ENCODE measurements at regions not wholly inside any gene's neighbourhood (a gene's known extent, or its start where the extent isn't known, plus 50 kb on each side); places are given as distances from the start of the nearest gene placed in this dataset.

GRCh38 chr14:25551674-25552073, 501.7 kb upstream of the STXBP6 start:
- FAIRE-seq (no peak), DNase-seq (no peak)
- Histone ChIP-seq H3K27ac (ENCODE audit: low read depth in 2 of 2, low read length in 2 of 2) (no peak overlapping the region), H3K4me1 (ENCODE audit: control insufficient read depth in 2 of 3, insufficient read depth in 2 of 3, low read depth in 1 of 3, low read length in 3 of 3) (no peaks in the 10 kb centered on the region), H3K9me3 (ENCODE audit: control insufficient read depth in 2 of 3, insufficient read depth in 1 of 3, low read length in 3 of 3) (no peaks in the 10 kb centered on the region), H3K4me3 (ENCODE audit: low read length in 3 of 3) (no peak overlapping the region), H3K27me3 (ENCODE audit: control insufficient read depth, insufficient read depth, low read length) (no peaks in the 10 kb centered on the region), H3K9ac (ENCODE audit: low read length in 3 of 3) (no peak overlapping the region), H3K36me3 (ENCODE audit: control insufficient read depth in 2 of 3, insufficient read depth in 3 of 3, low read length in 3 of 3) (no peaks in the 10 kb centered on the region)
- TF ChIP-seq CTCF (IDR thresholded peaks at IDR 0.05; ENCODE audit: borderline replicate concordance, extremely low read depth, insufficient read depth) = no peak
- intact Hi-C loops (cut with DNase I) = no loop called here

- Histone ChIP-seq H3K4me3 (ENCODE audit: low read length in 3 of 3) (no peak overlapping the region), H3K36me3 (ENCODE audit: control insufficient read depth in 2 of 3, insufficient read depth in 3 of 3, low read length in 3 of 3) (no peaks in the 10 kb centered on the region), H3K27me3 (ENCODE audit: control insufficient read depth, insufficient read depth, low read length) (no peaks in the 10 kb centered on the region), H3K9ac (ENCODE audit: low read length in 3 of 3) (no peak overlapping the region), H3K9me3 (ENCODE audit: control insufficient read depth in 2 of 3, insufficient read depth in 1 of 3, low read length in 3 of 3) (no peaks in the 10 kb centered on the region), H3K4me1 (ENCODE audit: control insufficient read depth in 2 of 3, insufficient read depth in 2 of 3, low read depth in 1 of 3, low read length in 3 of 3) (no peaks in the 10 kb centered on the region), H3K27ac (ENCODE audit: low read depth in 2 of 2, low read length in 2 of 2) (no peak overlapping the region)
- TF ChIP-seq CTCF (IDR thresholded peaks at IDR 0.05; ENCODE audit: borderline replicate concordance, extremely low read depth, insufficient read depth) = no peak
- intact Hi-C loops (cut with DNase I) = no loop called here
- FAIRE-seq (no peak), DNase-seq (no peak)
Measured at GRCh38 chr14:25546826-25547225, 496.9 kb upstream of the STXBP6 start.

GRCh38 chr14:25537846-25538455, 488.0 kb upstream of the STXBP6 start:
- Histone ChIP-seq H3K9ac (ENCODE audit: low read length in 3 of 3) (no peak overlapping the region), H3K27me3 (ENCODE audit: control insufficient read depth, insufficient read depth, low read length) (no peaks in the 10 kb centered on the region), H3K27ac (ENCODE audit: low read depth in 2 of 2, low read length in 2 of 2) (no peak overlapping the region), H3K4me3 (ENCODE audit: low read length in 3 of 3) (no peak overlapping the region), H3K4me1 (ENCODE audit: control insufficient read depth in 2 of 3, insufficient read depth in 2 of 3, low read depth in 1 of 3, low read length in 3 of 3) (no peaks in the 10 kb centered on the region), H3K9me3 (ENCODE audit: control insufficient read depth in 2 of 3, insufficient read depth in 1 of 3, low read length in 3 of 3) (no peaks in the 10 kb centered on the region), H3K36me3 (ENCODE audit: control insufficient read depth in 2 of 3, insufficient read depth in 3 of 3, low read length in 3 of 3) (no peaks in the 10 kb centered on the region)
- intact Hi-C loops (cut with DNase I) = no loop called here
- DNase-seq (peak in 1 of 5 donors; percentile 27), FAIRE-seq (no peak)
- TF ChIP-seq CTCF (IDR thresholded peaks at IDR 0.05; ENCODE audit: borderline replicate concordance, extremely low read depth, insufficient read depth) = no peak

- DNase-seq = no peak
Measured at GRCh38 chr14:25526290-25526689, 476.3 kb upstream of the STXBP6 start.

More at GRCh38 chr14:25526290-25526689, 476.3 kb upstream of the STXBP6 start:
- Histone ChIP-seq H3K9ac (ENCODE audit: low read length in 3 of 3) (no peak overlapping the region), H3K27me3 (ENCODE audit: control insufficient read depth, insufficient read depth, low read length) (no peaks in the 10 kb centered on the region), H3K9me3 (ENCODE audit: control insufficient read depth in 2 of 3, insufficient read depth in 1 of 3, low read length in 3 of 3) (no peaks in the 10 kb centered on the region), H3K4me1 (ENCODE audit: control insufficient read depth in 2 of 3, insufficient read depth in 2 of 3, low read depth in 1 of 3, low read length in 3 of 3) (no peaks in the 10 kb centered on the region), H3K4me3 (ENCODE audit: low read length in 3 of 3) (no peak overlapping the region), H3K27ac (ENCODE audit: low read depth in 2 of 2, low read length in 2 of 2) (no peak overlapping the region), H3K36me3 (ENCODE audit: control insufficient read depth in 2 of 3, insufficient read depth in 3 of 3, low read length in 3 of 3) (no peaks in the 10 kb centered on the region)
- TF ChIP-seq CTCF (IDR thresholded peaks at IDR 0.05; ENCODE audit: borderline replicate concordance, extremely low read depth, insufficient read depth) = no peak
- FAIRE-seq = no peak
- intact Hi-C loops (cut with DNase I) = no loop called here
